ENCODE measurements at regions not wholly inside any gene's neighbourhood (a gene's known extent, or its start where the extent isn't known, plus 50 kb on each side); places are given as distances from the start of the nearest gene placed in this dataset.

- TF ChIP-seq, protein P1, sequence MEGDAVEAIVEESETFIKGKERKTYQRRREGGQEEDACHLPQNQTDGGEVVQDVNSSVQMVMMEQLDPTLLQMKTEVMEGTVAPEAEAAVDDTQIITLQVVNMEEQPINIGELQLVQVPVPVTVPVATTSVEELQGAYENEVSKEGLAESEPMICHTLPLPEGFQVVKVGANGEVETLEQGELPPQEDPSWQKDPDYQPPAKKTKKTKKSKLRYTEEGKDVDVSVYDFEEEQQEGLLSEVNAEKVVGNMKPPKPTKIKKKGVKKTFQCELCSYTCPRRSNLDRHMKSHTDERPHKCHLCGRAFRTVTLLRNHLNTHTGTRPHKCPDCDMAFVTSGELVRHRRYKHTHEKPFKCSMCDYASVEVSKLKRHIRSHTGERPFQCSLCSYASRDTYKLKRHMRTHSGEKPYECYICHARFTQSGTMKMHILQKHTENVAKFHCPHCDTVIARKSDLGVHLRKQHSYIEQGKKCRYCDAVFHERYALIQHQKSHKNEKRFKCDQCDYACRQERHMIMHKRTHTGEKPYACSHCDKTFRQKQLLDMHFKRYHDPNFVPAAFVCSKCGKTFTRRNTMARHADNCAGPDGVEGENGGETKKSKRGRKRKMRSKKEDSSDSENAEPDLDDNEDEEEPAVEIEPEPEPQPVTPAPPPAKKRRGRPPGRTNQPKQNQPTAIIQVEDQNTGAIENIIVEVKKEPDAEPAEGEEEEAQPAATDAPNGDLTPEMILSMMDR (IDR thresholded peaks at IDR 0.05; ENCODE audit: control insufficient read depth, insufficient read depth, low read depth, low read length, missing control alignments) = no peak
- H3K4me3 ChIP-seq (ENCODE audit: control insufficient read depth, low read depth, low read length) = no peak overlapping the region
- no peak for DNase-seq (ENCODE audit: low read depth)
Observed at GRCh38 chr6:137746264-137746663, 120.8 kb upstream of the TNFAIP3 start.

DNA sequence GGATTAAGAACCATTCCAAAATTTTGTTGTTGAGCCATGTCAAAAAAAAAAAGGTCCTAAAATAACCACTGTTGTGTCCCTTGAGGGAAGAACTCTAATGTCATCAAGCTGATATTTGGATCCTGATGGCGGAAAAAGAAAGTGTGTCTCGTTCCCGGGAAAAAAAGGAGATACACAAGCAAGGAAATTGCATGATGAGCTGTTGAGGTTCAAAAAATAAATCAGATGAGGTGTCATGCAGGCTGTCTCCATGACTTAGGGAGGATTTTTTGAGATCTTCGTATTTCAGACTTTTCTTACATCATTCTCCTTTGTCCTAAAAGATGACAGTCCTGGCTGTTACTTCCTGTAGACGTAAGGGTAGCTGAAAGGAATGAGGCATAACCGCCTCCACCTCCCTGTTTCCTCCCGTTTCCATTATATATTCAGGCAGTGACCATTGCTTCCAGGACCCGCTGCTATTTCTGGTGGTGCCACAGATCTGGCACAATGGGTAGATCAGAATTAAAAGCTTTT lies 117.3 kb upstream of the TNFAIP3 start:
- H3K4me3 ChIP-seq (ENCODE audit: control insufficient read depth, low read depth, low read length) = no peak overlapping the region
- no peak for DNase-seq (ENCODE audit: low read depth)
- TF ChIP-seq, protein P1 (IDR thresholded peaks at IDR 0.05; ENCODE audit: control insufficient read depth, insufficient read depth, low read depth, low read length, missing control alignments) = no peak

DNA sequence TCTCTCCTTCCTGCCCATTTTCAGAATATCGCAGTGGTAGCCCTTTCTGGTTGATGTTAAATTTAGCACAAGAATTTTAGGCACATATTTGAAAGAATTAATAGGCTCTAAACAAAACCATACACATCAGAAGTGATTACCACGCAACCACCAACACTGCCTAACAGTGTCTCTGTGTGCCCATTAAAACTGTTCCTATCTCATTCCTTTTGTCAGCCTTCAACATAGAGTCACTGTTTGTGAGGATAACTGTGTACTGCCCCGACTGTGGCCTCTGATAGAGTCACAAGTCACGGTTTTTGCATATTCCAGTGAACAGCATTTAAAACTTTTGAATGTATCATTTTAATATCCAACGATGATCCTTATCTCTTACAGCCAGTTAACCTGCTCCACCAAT lies 116.8 kb upstream of the TNFAIP3 start:
- TF ChIP-seq, protein P1 (IDR thresholded peaks at IDR 0.05; ENCODE audit: control insufficient read depth, insufficient read depth, low read depth, low read length, missing control alignments) = no peak
- DNase-seq (ENCODE audit: low read depth) = no peak
- no peak overlapping the region for H3K4me3 ChIP-seq (ENCODE audit: control insufficient read depth, low read depth, low read length)

- TF ChIP-seq, protein P1 (IDR thresholded peaks at IDR 0.05; ENCODE audit: control insufficient read depth, insufficient read depth, low read depth, low read length, missing control alignments) = no peak
- H3K4me3 ChIP-seq (ENCODE audit: control insufficient read depth, low read depth, low read length) = no peak overlapping the region
- no peak for DNase-seq (ENCODE audit: low read depth)
Observed at GRCh38 chr6:137751768-137752560, 115.1 kb upstream of the TNFAIP3 start.

GRCh38 chr6:137754366-137754765 lies 112.7 kb upstream of the TNFAIP3 start:
- no peak overlapping the region for H3K4me3 ChIP-seq (ENCODE audit: control insufficient read depth, low read depth, low read length)
- TF ChIP-seq, protein P1 (IDR thresholded peaks at IDR 0.05; ENCODE audit: control insufficient read depth, insufficient read depth, low read depth, low read length, missing control alignments) = no peak
- DNase-seq (ENCODE audit: low read depth) = no peak

GRCh38 chr6:137754866-137755265 lies 112.2 kb upstream of the TNFAIP3 start:
- no peak overlapping the region for H3K4me3 ChIP-seq (ENCODE audit: control insufficient read depth, low read depth, low read length)
- TF ChIP-seq, protein P1 (IDR thresholded peaks at IDR 0.05; ENCODE audit: control insufficient read depth, insufficient read depth, low read depth, low read length, missing control alignments) = no peak
- DNase-seq (ENCODE audit: low read depth) = no peak
